Natural killer cell treated with Interleukin-12 subunit alpha and Interleukin-12 subunit beta and Interleukin-15 and Interleukin-18, amount 100 ng/mL, for 72 hours (primary cell): ENCODE measurements at regions not wholly inside any gene's neighbourhood (a gene's known extent, or its start where the extent isn't known, plus 50 kb on each side); places are given as distances from the start of the nearest gene placed in this dataset.

Experiments
- ATAC-seq, 2 donors: fragments of 150-1000 bp; cut with Tn5 transposase in 1 of 2; sonication (Bioruptor Pico), chemical (Tn5 transposase) in 1 of 2; 2 replicates each; pipeline ENCODE4 v1.10.0; 2021
- DNase-seq: peaks from one replicate; pipeline ENCODE4 v3.0.0; 2022; ENCODE audit warnings: low spot score
- H3K27ac Mint-ChIP-seq, 2 donors: 1 replicate in 1 of 2; 2 replicates in 1 of 2; pipeline ENCODE4 v1.8.0; 2022; ENCODE audit warnings: mixed read lengths in 2 of 2, mild to moderate bottlenecking in 1 of 2, moderate library complexity in 1 of 2
- H3K27me3 Mint-ChIP-seq, 2 donors: 1 replicate in 1 of 2; 2 replicates in 1 of 2; pipeline ENCODE4 v1.8.0; 2022; ENCODE audit warnings: mixed read lengths in 2 of 2
- H3K36me3 Mint-ChIP-seq: one replicate; pipeline ENCODE4 v1.8.0; 2022; ENCODE audit warnings: mixed read lengths
- H3K4me1 Mint-ChIP-seq, 2 donors: 1 replicate in 1 of 2; 2 replicates in 1 of 2; pipeline ENCODE4 v1.8.0; 2022; ENCODE audit warnings: low read depth in 2 of 2, mixed read lengths in 2 of 2, mild to moderate bottlenecking in 1 of 2
- H3K4me3 Mint-ChIP-seq: one replicate; pipeline ENCODE4 v1.8.0; 2022; ENCODE audit warnings: mixed read lengths
- H3K9me3 Mint-ChIP-seq: 2 replicates; pipeline ENCODE4 v1.8.0; 2022; ENCODE audit warnings: mixed read lengths

DNA sequence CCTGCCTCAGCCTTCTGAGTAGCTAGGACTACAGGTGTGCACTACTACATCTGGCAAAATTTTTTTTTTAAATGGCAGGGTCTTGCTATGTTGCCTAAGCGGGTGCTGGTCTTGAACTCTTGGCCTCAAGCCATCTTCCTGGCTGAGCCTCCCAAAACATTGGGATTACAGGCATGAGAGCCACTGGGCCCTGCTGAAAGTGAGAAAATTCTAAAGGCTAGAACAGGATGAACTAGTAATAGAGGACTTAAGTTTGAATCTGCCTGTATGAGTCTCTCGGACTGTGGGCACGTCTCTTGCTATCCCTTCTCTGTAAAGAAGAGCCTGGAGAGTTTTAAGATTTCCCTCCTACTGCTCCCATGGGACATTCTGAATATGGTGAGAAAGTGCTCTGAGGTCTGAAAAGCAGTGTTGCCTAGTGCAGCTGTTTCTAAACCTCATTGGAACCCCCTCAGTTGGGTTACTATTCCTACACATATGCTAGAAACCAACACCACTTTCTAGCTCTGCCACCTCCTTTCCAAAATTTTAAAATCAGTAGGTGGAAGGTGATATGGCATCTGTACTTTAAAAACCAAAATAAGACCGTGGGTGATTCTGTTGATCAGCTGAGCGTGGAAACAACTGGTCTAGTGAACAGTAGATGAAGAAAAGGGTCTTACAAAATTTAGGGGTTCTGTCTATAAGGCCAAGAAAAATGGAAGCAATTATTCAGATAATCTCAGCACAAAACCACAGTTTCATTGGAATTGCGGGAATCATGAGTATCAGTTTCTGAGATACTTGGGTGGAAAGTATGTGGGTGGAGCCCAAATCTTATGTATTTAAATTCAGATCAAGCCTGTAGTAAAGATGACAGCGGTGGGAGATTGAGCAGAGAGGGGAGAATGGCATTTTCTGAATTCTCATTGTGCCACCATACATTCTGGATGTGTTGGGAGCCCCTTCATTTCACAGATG, 259.8 kb upstream of the CXCR4 start:
- peaks cover 31 to 36% of the 10 kb centered on the region in 2 donors for H3K4me1 Mint-ChIP-seq
- no peaks in the 10 kb centered on the region for H3K27me3 Mint-ChIP-seq
- no peaks in the 10 kb centered on the region for H3K9me3 Mint-ChIP-seq
- peak overlapping the region; percentile 54 to 80 for H3K27ac Mint-ChIP-seq
- ATAC-seq (no peak), DNase-seq (no peak)
- no peaks in the 10 kb centered on the region for H3K36me3 Mint-ChIP-seq
- H3K4me3 Mint-ChIP-seq = no peak overlapping the region

DNA sequence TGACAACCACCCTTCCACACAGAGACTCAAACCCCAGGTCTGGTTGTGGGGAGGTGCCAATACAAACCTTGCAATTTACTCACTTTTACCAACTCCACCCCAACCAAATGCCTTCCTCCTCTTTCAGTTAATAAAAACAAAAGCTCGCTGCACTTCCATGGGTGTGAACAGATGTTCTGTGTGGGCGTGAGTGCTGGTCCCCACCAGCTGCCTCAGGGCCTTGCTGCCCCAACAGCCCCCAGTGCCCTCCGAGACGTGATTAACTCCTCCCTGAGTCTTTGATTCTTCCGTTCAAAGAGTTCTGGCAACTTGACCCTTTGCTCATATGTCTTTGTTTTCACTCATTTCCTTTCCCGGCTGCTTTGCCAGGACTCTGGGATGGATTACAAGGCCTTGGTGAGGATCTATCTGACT, 258.9 kb upstream of the CXCR4 start:
- H3K4me1 Mint-ChIP-seq = peaks cover 22 to 27% of the 10 kb centered on the region in 2 donors
- H3K27me3 Mint-ChIP-seq = no peaks in the 10 kb centered on the region
- no peak for ATAC-seq
- no peaks in the 10 kb centered on the region for H3K9me3 Mint-ChIP-seq
- no peak for DNase-seq
- no peaks in the 10 kb centered on the region for H3K36me3 Mint-ChIP-seq
- peak overlapping the region; percentile 54 to 80 for H3K27ac Mint-ChIP-seq
- H3K4me3 Mint-ChIP-seq = peak overlapping the region; percentile 23

DNA sequence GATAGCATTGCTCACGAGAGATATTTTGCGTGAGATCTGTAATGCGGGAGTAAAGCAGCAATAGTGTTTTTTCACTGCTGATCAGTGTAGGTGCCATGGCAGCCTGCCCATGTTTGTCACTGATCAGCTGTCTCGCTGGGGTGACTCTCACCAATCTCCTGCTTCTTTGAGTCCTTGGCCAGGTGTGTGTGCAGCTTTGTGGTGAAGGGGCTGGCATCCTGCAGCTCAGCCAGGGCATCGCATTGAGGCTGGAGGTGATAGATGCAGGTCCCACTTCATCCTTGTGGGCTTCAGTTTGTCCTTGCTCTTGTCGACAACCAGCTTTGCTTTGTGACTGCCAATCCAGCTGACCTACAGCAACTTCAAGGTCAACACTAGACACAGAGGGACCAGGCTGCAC, 258.3 kb upstream of the CXCR4 start:
- Mint-ChIP-seq H3K27me3 (no peaks in the 10 kb centered on the region), H3K36me3 (no peaks in the 10 kb centered on the region), H3K4me1 (peaks cover 16 to 21% of the 10 kb centered on the region in 2 donors), H3K27ac (peak overlapping the region; percentile 54 to 80), H3K4me3 (no peak overlapping the region), H3K9me3 (no peaks in the 10 kb centered on the region)
- DNase-seq = no peak
- ATAC-seq = no peak

GRCh38 chr2:136375017-136375901, 257.3 kb upstream of the CXCR4 start:
- H3K9me3 Mint-ChIP-seq = no peaks in the 10 kb centered on the region
- peaks cover 2 to 3% of the 10 kb centered on the region in 2 donors for H3K27me3 Mint-ChIP-seq
- H3K27ac Mint-ChIP-seq = peak overlapping the region; percentile 51 to 80
- DNase-seq (no peak), ATAC-seq (peak in 1 of 2 donors; percentile 74)
- H3K4me3 Mint-ChIP-seq = peak overlapping the region; percentile 56
- H3K4me1 Mint-ChIP-seq = peaks cover 16 to 20% of the 10 kb centered on the region in 2 donors
- H3K36me3 Mint-ChIP-seq = no peaks in the 10 kb centered on the region

DNA sequence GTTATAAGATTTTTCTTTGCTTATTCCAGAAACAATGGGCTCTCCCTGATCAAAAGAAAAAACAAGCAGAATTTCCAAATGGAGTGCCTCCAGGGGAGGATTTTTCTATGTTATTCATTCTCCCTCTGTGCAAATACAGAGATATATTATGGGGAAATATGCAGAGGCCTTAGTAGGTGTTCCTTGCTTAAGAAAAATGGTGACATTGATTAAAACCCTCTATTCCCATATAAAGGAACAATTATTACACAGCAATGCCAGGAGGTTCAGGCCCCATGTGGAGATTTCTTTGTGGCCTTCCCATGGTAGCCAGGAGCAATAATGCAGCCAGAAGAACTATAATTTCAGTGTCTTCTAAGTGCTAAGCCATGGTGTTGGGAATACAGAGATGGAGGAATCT, 255.9 kb upstream of the CXCR4 start:
- no peak overlapping the region for H3K27ac Mint-ChIP-seq
- H3K4me1 Mint-ChIP-seq = peaks cover 16 to 20% of the 10 kb centered on the region in 2 donors
- no peaks in the 10 kb centered on the region for H3K9me3 Mint-ChIP-seq
- DNase-seq (no peak), ATAC-seq (no peak)
- no peak overlapping the region for H3K4me3 Mint-ChIP-seq
- H3K27me3 Mint-ChIP-seq = peaks cover 4 to 12% of the 10 kb centered on the region in 2 donors
- no peaks in the 10 kb centered on the region for H3K36me3 Mint-ChIP-seq

DNA sequence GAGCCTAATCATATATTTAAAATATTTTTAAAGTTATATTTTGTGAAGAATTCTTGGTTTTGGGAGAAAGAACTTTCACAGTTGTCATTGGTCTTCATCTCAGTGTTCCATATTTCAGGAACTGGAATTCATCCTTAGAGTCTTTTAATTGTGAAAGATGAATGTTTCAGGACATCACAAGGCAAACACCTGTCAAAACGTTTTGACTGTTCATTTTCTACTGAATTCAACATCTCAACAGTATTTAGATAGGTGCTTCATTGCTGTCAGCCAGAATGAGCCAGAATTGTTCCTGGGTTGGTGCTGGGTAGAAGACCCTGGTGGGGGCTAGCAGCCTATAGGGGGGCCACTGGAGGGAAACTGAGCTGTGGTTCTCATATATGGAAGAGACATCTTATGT, 255.1 kb upstream of the CXCR4 start:
- ATAC-seq = no peak
- peaks cover 16 to 20% of the 10 kb centered on the region in 2 donors for H3K4me1 Mint-ChIP-seq
- H3K36me3 Mint-ChIP-seq = no peaks in the 10 kb centered on the region
- no peak for DNase-seq
- H3K27ac Mint-ChIP-seq = no peak overlapping the region
- no peak overlapping the region for H3K4me3 Mint-ChIP-seq
- H3K27me3 Mint-ChIP-seq = peaks cover 7 to 12% of the 10 kb centered on the region in 2 donors
- H3K9me3 Mint-ChIP-seq = no peaks in the 10 kb centered on the region

DNA sequence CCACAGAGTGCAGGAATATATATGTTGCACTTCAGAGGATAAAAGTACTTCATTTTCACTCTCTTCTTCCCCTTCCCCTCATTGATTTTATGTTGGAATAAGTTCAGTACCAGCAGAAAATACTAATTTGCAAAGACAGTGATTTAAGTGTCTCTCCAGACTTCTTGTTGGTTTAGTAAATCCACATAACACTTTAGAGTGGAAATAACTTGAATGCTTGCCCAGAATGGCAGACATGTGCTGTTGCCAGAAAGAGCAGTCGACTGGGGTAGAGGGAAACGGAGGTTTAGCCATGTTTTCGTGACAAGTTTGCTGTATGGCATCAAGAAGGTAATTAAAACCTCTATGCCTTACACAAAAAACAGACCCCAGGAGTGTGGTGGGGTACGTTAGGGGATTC, 246.0 kb upstream of the CXCR4 start:
- Mint-ChIP-seq H3K27me3 (peaks cover 12 to 19% of the 10 kb centered on the region in 2 donors), H3K4me3 (no peak overlapping the region), H3K36me3 (peaks cover 7% of the 10 kb centered on the region), H3K4me1 (peaks cover 9 to 12% of the 10 kb centered on the region in 2 donors), H3K27ac (no peak overlapping the region), H3K9me3 (no peaks in the 10 kb centered on the region)
- DNase-seq (no peak), ATAC-seq (no peak)

- Mint-ChIP-seq H3K36me3 (peaks cover 7% of the 10 kb centered on the region), H3K27ac (no peak overlapping the region), H3K27me3 (peaks cover 9 to 19% of the 10 kb centered on the region in 2 donors), H3K4me1 (peaks cover 9 to 12% of the 10 kb centered on the region in 2 donors), H3K4me3 (no peak overlapping the region), H3K9me3 (no peaks in the 10 kb centered on the region)
- no peak for DNase-seq
- no peak for ATAC-seq
Measured at GRCh38 chr2:136363470-136363869, 245.5 kb upstream of the CXCR4 start.

DNA sequence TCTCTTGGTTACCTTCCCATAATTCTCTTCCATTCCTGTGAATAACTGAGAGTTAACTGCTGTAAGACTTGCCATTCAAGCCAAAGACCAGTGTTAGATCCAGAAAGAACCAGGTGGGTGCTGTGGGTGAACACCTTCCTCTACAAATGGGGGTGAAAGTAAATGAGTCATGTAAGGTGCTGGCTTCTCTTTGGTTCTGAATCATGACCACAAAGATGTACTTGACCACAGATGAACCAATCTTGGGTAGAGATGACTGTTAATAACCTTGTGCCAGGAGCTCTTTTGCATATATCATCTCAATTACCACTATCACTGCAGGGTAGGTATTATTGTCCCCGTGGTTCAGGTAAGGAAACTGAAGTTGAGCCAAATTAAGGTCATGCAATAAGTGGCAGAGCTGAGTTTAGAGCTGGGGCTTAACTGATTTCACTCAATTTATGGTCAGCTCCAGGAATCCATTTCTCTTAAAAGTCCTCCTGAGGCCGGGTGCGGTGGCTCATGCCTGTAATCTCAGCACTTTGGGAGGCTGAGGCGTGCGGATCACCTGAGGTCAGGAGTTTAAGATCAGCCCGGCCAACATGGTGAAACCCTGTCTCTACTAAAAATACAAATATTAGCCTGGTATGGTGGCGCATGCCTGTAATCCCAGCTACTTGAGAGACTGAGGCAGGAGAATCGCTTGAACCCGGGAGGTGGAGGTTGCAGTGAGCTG, 244.9 kb upstream of the CXCR4 start:
- ATAC-seq = peak; percentile 88 to 90
- Mint-ChIP-seq H3K27ac (peak overlapping the region in 1 of 2 donors; percentile 17), H3K27me3 (peaks cover 8 to 18% of the 10 kb centered on the region in 2 donors)

DNA sequence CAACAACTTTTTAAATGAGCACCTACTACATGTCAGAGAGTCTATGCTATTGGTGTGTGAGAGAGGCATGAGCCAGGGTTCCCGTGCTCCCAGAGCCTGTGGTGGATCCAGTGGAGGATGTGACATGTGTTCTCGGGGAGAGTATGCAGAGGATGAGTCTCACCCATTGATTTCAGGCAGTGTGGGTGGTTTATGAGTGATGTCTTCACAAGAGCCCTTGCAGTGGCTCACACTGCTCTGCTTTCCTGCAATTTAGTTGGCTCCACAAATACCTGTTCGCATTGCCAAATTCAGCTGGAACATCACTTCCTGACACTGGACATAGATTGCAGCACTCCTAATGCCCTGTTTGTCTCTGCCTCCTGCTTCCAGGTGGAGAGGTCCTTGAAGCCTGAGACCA, 243.6 kb upstream of the CXCR4 start:
- Mint-ChIP-seq H3K9me3 (no peaks in the 10 kb centered on the region), H3K4me3 (no peak overlapping the region), H3K36me3 (no peaks in the 10 kb centered on the region), H3K4me1 (peaks cover 9 to 12% of the 10 kb centered on the region in 2 donors), H3K27ac (no peak overlapping the region), H3K27me3 (peaks cover 4 to 12% of the 10 kb centered on the region in 2 donors)
- ATAC-seq (no peak), DNase-seq (no peak)

More for the DNA sequence above, 244.9 kb upstream of the CXCR4 start:
- no peak for DNase-seq
- Mint-ChIP-seq H3K4me1 (peaks cover 9 to 12% of the 10 kb centered on the region in 2 donors), H3K9me3 (no peaks in the 10 kb centered on the region), H3K4me3 (no peak overlapping the region), H3K36me3 (peaks cover 6% of the 10 kb centered on the region)

- H3K4me1 Mint-ChIP-seq = peaks cover 9 to 12% of the 10 kb centered on the region in 2 donors
- peaks cover 5 to 12% of the 10 kb centered on the region in 2 donors for H3K27me3 Mint-ChIP-seq
- H3K9me3 Mint-ChIP-seq = no peaks in the 10 kb centered on the region
- H3K27ac Mint-ChIP-seq = no peak overlapping the region
- no peak overlapping the region for H3K4me3 Mint-ChIP-seq
- DNase-seq = no peak
- ATAC-seq = no peak
- no peaks in the 10 kb centered on the region for H3K36me3 Mint-ChIP-seq
Measured at GRCh38 chr2:136360790-136361189, 242.8 kb upstream of the CXCR4 start.

- no peaks in the 10 kb centered on the region for H3K9me3 Mint-ChIP-seq
- peaks cover under 1 to 4% of the 10 kb centered on the region in 2 donors for H3K27me3 Mint-ChIP-seq
- peaks cover 9 to 12% of the 10 kb centered on the region in 2 donors for H3K4me1 Mint-ChIP-seq
- DNase-seq = no peak
- ATAC-seq = no peak
- H3K4me3 Mint-ChIP-seq = no peak overlapping the region
- H3K36me3 Mint-ChIP-seq = no peaks in the 10 kb centered on the region
- H3K27ac Mint-ChIP-seq = no peak overlapping the region
Measured at GRCh38 chr2:136359121-136359965, 241.4 kb upstream of the CXCR4 start.
